GM12878 (cell line): ENCODE measurements at regions not wholly inside any gene's neighbourhood (a gene's known extent, or its start where the extent isn't known, plus 50 kb on each side); places are given as distances from the start of the nearest gene placed in this dataset.

Experiments
- ATAC-seq: fragments of 200-7000 bp; cut with Tn5 transposase; 3 replicates; pipeline ENCODE4 v1.9.1; 2020; ENCODE audit warnings: mild to moderate bottlenecking, moderate library complexity
- BruUV-seq: library from RNA; stranded (reverse); fragments of 400-500 nt; replicated peaks from 2 replicates; lab custom pipeline; 2021; lab: Mats Ljungman, UMichigan
- CTCF ChIA-PET: fragments of 300-600 bp; sonication (Branson Sonifier 250); formaldehyde crosslinking; extraction: SDS; loops from one replicate; lab custom pipeline; 2021; ENCODE audit warnings: inconsistent platforms; lab: Yijun Ruan, JAX
- POLR2A ChIA-PET: fragments of 350-600 bp; formaldehyde crosslinking; extraction: SDS; loops from one replicate; lab custom pipeline; 2021; ENCODE audit warnings: inconsistent platforms; lab: Charles Lee
- RAD21 ChIA-PET: fragments of 300-600 bp; sonication (Branson Sonifier 250); formaldehyde crosslinking; loops from one replicate; lab custom pipeline; 2023; ENCODE audit warnings: antibody characterized with exemption; ENCODE audit not compliant: unreplicated experiment; lab: Charles Lee
- SMC1A ChIA-PET: fragments of 300-600 bp; sonication (Branson Sonifier 250); formaldehyde crosslinking; loops from one replicate; lab custom pipeline; 2023; ENCODE audit not compliant: unreplicated experiment, uncharacterized antibody; lab: Charles Lee
- DNase-seq: peaks from one replicate; pipeline ENCODE4 v3.0.0-alpha.2; 2011; ENCODE audit warnings: low read depth, low spot score
- FAIRE-seq: peaks from 3 replicates; lab custom pipeline; 2011; peaks lifted over from hg19 to GRCh38; lab: Jason Lieb, UNC
- H2AFZ ChIP-seq: 2 replicates; pipeline ENCODE4 v1.6.0; 2011; ENCODE audit warnings: low read depth, low read length, control low read depth; ENCODE audit not compliant: control insufficient read depth
- H3K27ac ChIP-seq: 2 replicates; pipeline ENCODE4 v1.5.1; 2011; ENCODE audit warnings: control low read depth; ENCODE audit not compliant: control insufficient read depth, insufficient read depth
- H3K27me3 ChIP-seq, 2 experiments: replicated peaks in 1 of 2; 2 replicates each; pipeline versions ENCODE4 v1.6.0 to v1.6.1; 2011; ENCODE audit warnings: low read length in 1 of 2; ENCODE audit not compliant: control insufficient read depth in 2 of 2, insufficient read depth in 2 of 2
- H3K36me3 ChIP-seq, 2 experiments: 2 replicates each; pipeline ENCODE4 v1.5.1; 2011; ENCODE audit warnings: low read length in 1 of 2; ENCODE audit not compliant: control insufficient read depth in 2 of 2, insufficient read depth in 2 of 2
- H3K4me1 ChIP-seq: 2 replicates; pipeline ENCODE4 v1.6.1; 2011; ENCODE audit warnings: mild to moderate bottlenecking, low read length, moderate library complexity, mixed read lengths; ENCODE audit not compliant: control insufficient read depth, insufficient read depth
- H3K4me2 ChIP-seq: 2 replicates; pipeline ENCODE4 v1.6.0; 2011; ENCODE audit warnings: control low read depth; ENCODE audit not compliant: control insufficient read depth, insufficient read depth
- H3K4me3 ChIP-seq: fragments of 200-600 bp; sonication (generic); 2 replicates; pipeline ENCODE4 v1.5.1; 2016
- H3K79me2 ChIP-seq: 2 replicates; pipeline ENCODE4 v1.6.0; 2011; ENCODE audit warnings: low read length; ENCODE audit not compliant: control insufficient read depth, insufficient read depth
- H3K9ac ChIP-seq: 2 replicates; pipeline ENCODE4 v1.8.0; 2011; ENCODE audit warnings: low read length, control low read depth, mixed read lengths; ENCODE audit not compliant: control insufficient read depth, insufficient read depth
- H3K9me3 ChIP-seq: replicated peaks from 3 replicates; pipeline ENCODE4 v1.5.1; 2011; ENCODE audit warnings: mild to moderate bottlenecking, low read length; ENCODE audit not compliant: control insufficient read depth, insufficient read depth
- H4K20me1 ChIP-seq: 2 replicates; pipeline ENCODE4 v1.6.0; 2011; ENCODE audit not compliant: control insufficient read depth, insufficient read depth
- ATF2 ChIP-seq: IDR thresholded peaks from 2 replicates; pipeline ENCODE4 v1.6.1; 2012; ENCODE audit warnings: low read length, inconsistent platforms
- BCL3 ChIP-seq: IDR thresholded peaks from 2 replicates; pipeline ENCODE4 v1.6.1; 2011; ENCODE audit warnings: borderline replicate concordance, low read depth, mild to moderate bottlenecking, moderate library complexity, low read length; ENCODE audit not compliant: insufficient read depth, poor library complexity, severe bottlenecking
- EED ChIP-seq: sonication (generic); IDR thresholded peaks from 2 replicates; pipeline ENCODE4 v1.6.1; 2016; ENCODE audit warnings: antibody characterized with exemption, low read depth
- EZH2 ChIP-seq: IDR thresholded peaks from 2 replicates; pipeline ENCODE4 v1.6.1; 2012; ENCODE audit warnings: low read depth, mild to moderate bottlenecking, control low read depth, inconsistent platforms, low read length, borderline replicate concordance; ENCODE audit not compliant: control insufficient read depth
- FOXK2 ChIP-seq: fragments of 450-650 bp; IDR thresholded peaks from 2 replicates; pipeline ENCODE4 v1.6.1; 2017; ENCODE audit warnings: mild to moderate bottlenecking, moderate library complexity
- GATAD2B ChIP-seq: fragments of 450-650 bp; conservative IDR thresholded peaks from 2 replicates; pipeline ENCODE4 v1.6.1; 2017; ENCODE audit warnings: low read depth, mild to moderate bottlenecking, moderate library complexity
- HCFC1 ChIP-seq: fragments of 150-350 bp; IDR thresholded peaks from 2 replicates; pipeline ENCODE4 v1.6.1; 2014; ENCODE audit warnings: low read length
- JUND ChIP-seq: IDR thresholded peaks from 2 replicates; pipeline ENCODE4 v1.6.1; 2012; ENCODE audit warnings: low read depth, mild to moderate bottlenecking, low read length, improper control_type of control experiment, moderate library complexity
- LARP7 ChIP-seq: fragments of 450-650 bp; IDR thresholded peaks from 2 replicates; pipeline ENCODE4 v1.6.1; 2017; ENCODE audit warnings: mild to moderate bottlenecking
- NBN ChIP-seq: fragments of 450-650 bp; IDR thresholded peaks from 2 replicates; pipeline ENCODE4 v1.6.1; 2016
- NR2F1 ChIP-seq: fragments of 450-650 bp; conservative IDR thresholded peaks from 2 replicates; pipeline ENCODE4 v1.6.1; 2017; ENCODE audit warnings: mild to moderate bottlenecking
- RCOR1 ChIP-seq: conservative IDR thresholded peaks from 2 replicates; pipeline ENCODE4 v1.6.1; 2012; ENCODE audit warnings: low read depth, low read length, improper control_type of control experiment
- RELA ChIP-seq: fragments of 450-650 bp; IDR thresholded peaks from 2 replicates; pipeline ENCODE4 v1.8.0; 2014; ENCODE audit warnings: borderline replicate concordance; ENCODE audit not compliant: partially characterized antibody
- REST ChIP-seq: IDR thresholded peaks from 2 replicates; pipeline ENCODE4 v1.6.1; 2012; ENCODE audit warnings: mild to moderate bottlenecking, low read depth, low read length
- SIN3A ChIP-seq: IDR thresholded peaks from 2 replicates; pipeline ENCODE4 v1.6.1; 2012; ENCODE audit warnings: low read depth, low read length, improper control_type of control experiment
- SMAD5 ChIP-seq: IDR thresholded peaks from 2 replicates; pipeline ENCODE4 v1.6.1; 2016; ENCODE audit warnings: antibody characterized with exemption, low read depth
- SUZ12 ChIP-seq: fragments of 200-600 bp; sonication (generic); IDR thresholded peaks from one replicate; pipeline ENCODE4 v1.6.1; 2018; ENCODE audit warnings: antibody characterized with exemption, mild to moderate bottlenecking; ENCODE audit not compliant: unreplicated experiment
- USF1 ChIP-seq: IDR thresholded peaks from 2 replicates; pipeline ENCODE4 v1.6.1; 2011; ENCODE audit warnings: borderline replicate concordance, low read depth, mild to moderate bottlenecking, moderate library complexity, mixed read lengths, low read length; ENCODE audit not compliant: insufficient read depth; ENCODE audit errors: extremely low read length
- ZNF207 ChIP-seq: fragments of 450-650 bp; IDR thresholded peaks from 2 replicates; pipeline ENCODE4 v1.6.1; 2014; ENCODE audit warnings: antibody characterized with exemption, mild to moderate bottlenecking, borderline replicate concordance
- ZNF622 ChIP-seq: fragments of 450-650 bp; IDR thresholded peaks from 2 replicates; pipeline ENCODE4 v1.6.1; 2017; ENCODE audit warnings: mild to moderate bottlenecking, inconsistent platforms
- WGBS: methylation state at CpG from one replicate; pipeline ENCODE4 v1.1.6; 2016; ENCODE audit warnings: low lambda C conversion rate; ENCODE audit not compliant: insufficient replicate concordance, insufficient coverage; ENCODE audit errors: missing lambda C conversion rate; 5-methylcytosine and 5-hydroxymethylcytosine counted together
- in situ Hi-C: fragments of 300-500 bp; cut with MboI; formaldehyde crosslinking; loops from 9 replicates; pipeline ENCODE4 v1.14.3; 2018; ENCODE audit warnings: mixed read lengths
- intact Hi-C: fragments of 100-400 bp; cut with micrococcal nuclease; formaldehyde crosslinking; loops from one replicate; pipeline ENCODE4 v1.14.2; 2022; ENCODE audit not compliant: unreplicated experiment

GRCh38 chr12:67891596-67891995, 97.7 kb upstream of the IFNG-AS1 start:
- no peaks in the 10 kb centered on the region for H3K79me2 ChIP-seq
- peaks cover 0 to 2% of the 10 kb centered on the region in 2 experiments; a peak in 1 of 4 replicates for H3K27me3 ChIP-seq
- FAIRE-seq (no peak), ATAC-seq (no peak), DNase-seq (no peak)
- H3K36me3 ChIP-seq = no peaks in the 10 kb centered on the region
- no peaks in the 10 kb centered on the region for H3K9me3 ChIP-seq
- intact Hi-C loops = no loop called here
- H3K4me2 ChIP-seq = no peak overlapping the region
- H3K9ac ChIP-seq = no peak overlapping the region
- BruUV-seq = no TSS peak
- H3K4me1 ChIP-seq = no peaks in the 10 kb centered on the region
- SMC1A ChIA-PET = no interaction called here
- H3K27ac ChIP-seq = no peak overlapping the region
- no peak overlapping the region for H2AFZ ChIP-seq
- in situ Hi-C loops = no loop called here
- RAD21 ChIA-PET = no interaction called here
- 16% methylated on average over 3 of the region's 3 CpGs for WGBS
- CTCF ChIA-PET = no interaction called here
- TF ChIP-seq NBN (no peak), EED (no peak), SMAD5 (no peak), ZNF622 (no peak), BCL3 (no peak), FOXK2 (no peak), ZNF207 (no peak), SUZ12 (no peak), HCFC1 (no peak), RELA (no peak), REST (no peak), LARP7 (no peak), SIN3A (no peak), RCOR1 (no peak), GATAD2B (no peak), JUND (no peak), EZH2 (no peak), USF1 (no peak), ATF2 (no peak), NR2F1 (no peak)
- no peaks in the 10 kb centered on the region for H4K20me1 ChIP-seq
- H3K4me3 ChIP-seq = no peak overlapping the region
- POLR2A ChIA-PET = no interaction called here
